Hepatocyte (in vitro differentiated cells): ENCODE measurements at regions not wholly inside any gene's neighbourhood (a gene's known extent, or its start where the extent isn't known, plus 50 kb on each side); places are given as distances from the start of the nearest gene placed in this dataset.

Experiments used
- DNase-seq: peaks from one replicate; pipeline ENCODE4 v3.0.0-alpha.2; 2016; ENCODE audit warnings: low spot score
- H2AFZ ChIP-seq: fragments of 200-600 bp; sonication (generic); 2 replicates; pipeline ENCODE4 v1.6.0; 2016; ENCODE audit warnings: antibody characterized with exemption, mild to moderate bottlenecking
- H3K27ac ChIP-seq: fragments of 200-600 bp; sonication (generic); 2 replicates; pipeline ENCODE4 v1.5.1; 2016; ENCODE audit warnings: mild to moderate bottlenecking
- H3K27me3 ChIP-seq: fragments of 200-600 bp; sonication (generic); 2 replicates; pipeline ENCODE4 v1.6.1; 2016
- H3K36me3 ChIP-seq: fragments of 200-600 bp; sonication (generic); replicated peaks from 2 replicates; pipeline ENCODE4 v1.5.1; 2016; ENCODE audit warnings: low read depth; ENCODE audit not compliant: insufficient read depth
- H3K4me1 ChIP-seq: fragments of 200-600 bp; sonication (generic); 2 replicates; pipeline ENCODE4 v1.5.1; 2016; ENCODE audit warnings: mild to moderate bottlenecking, moderate library complexity; ENCODE audit not compliant: insufficient read depth
- H3K4me2 ChIP-seq: fragments of 200-600 bp; sonication (generic); 2 replicates; pipeline ENCODE4 v1.6.0; 2016
- H3K4me3 ChIP-seq: fragments of 200-600 bp; sonication (generic); 2 replicates; pipeline ENCODE4 v1.5.1; 2016; ENCODE audit warnings: mild to moderate bottlenecking
- H3K79me2 ChIP-seq: fragments of 200-600 bp; sonication (generic); 2 replicates; pipeline ENCODE4 v1.6.0; 2017; ENCODE audit warnings: mild to moderate bottlenecking
- H3K9me2 ChIP-seq: fragments of 200-600 bp; sonication (generic); replicated peaks from 2 replicates; pipeline ENCODE4 v1.6.0; 2017; ENCODE audit warnings: mild to moderate bottlenecking; ENCODE audit not compliant: insufficient read depth
- H3K9me3 ChIP-seq: fragments of 200-600 bp; sonication (generic); 2 replicates; pipeline ENCODE4 v1.5.1; 2016; ENCODE audit warnings: low read depth, mild to moderate bottlenecking
- H4K20me1 ChIP-seq: fragments of 200-600 bp; sonication (generic); 2 replicates; pipeline ENCODE4 v1.6.0; 2016; ENCODE audit warnings: mild to moderate bottlenecking; ENCODE audit not compliant: insufficient read depth, poor library complexity, severe bottlenecking
- CTCF ChIP-seq: fragments of 200-600 bp; sonication (generic); IDR thresholded peaks from 2 replicates; pipeline ENCODE4 v1.5.1; 2016; ENCODE audit warnings: antibody characterized with exemption, mild to moderate bottlenecking; ENCODE audit not compliant: poor library complexity
- EZH2 ChIP-seq: fragments of 200-600 bp; sonication (generic); IDR thresholded peaks from 2 replicates; pipeline ENCODE4 v1.6.1; 2016; ENCODE audit warnings: antibody characterized with exemption, mild to moderate bottlenecking, borderline replicate concordance
- EZH2phosphoT487 ChIP-seq: fragments of 200-600 bp; sonication (generic); IDR thresholded peaks from one replicate; pipeline ENCODE4 v1.6.1; 2018; ENCODE audit warnings: antibody characterized with exemption, mild to moderate bottlenecking, low read depth, moderate library complexity; ENCODE audit not compliant: unreplicated experiment, severe bottlenecking
- WGBS: methylation state at CpG from one replicate; pipeline ENCODE4 v1.1.6; 2016; ENCODE audit warnings: low lambda C conversion rate; ENCODE audit errors: missing lambda C conversion rate; 5-methylcytosine and 5-hydroxymethylcytosine counted together

- H3K27ac ChIP-seq, result peak overlapping the region; percentile 85
Measured at GRCh38 chr14:101073598-101073965, 170.1 kb upstream of the RTL1 start.

GRCh38 chr14:101074196-101075024 is 170.9 kb upstream of the RTL1 start:
- no peak for TF ChIP-seq CTCF
- no peak for TF ChIP-seq EZH2
- no peak for TF ChIP-seq EZH2phosphoT487
- peak overlapping the region; percentile 85 for H3K27ac ChIP-seq

More at GRCh38 chr14:101073598-101073965, 170.1 kb upstream of the RTL1 start:
- H3K27me3 ChIP-seq, result peaks cover 4% of the 10 kb centered on the region
- no peak for TF ChIP-seq CTCF
- TF ChIP-seq EZH2phosphoT487, result no peak
- no peak for TF ChIP-seq EZH2
- H4K20me1 ChIP-seq, result no peaks in the 10 kb centered on the region
- H2AFZ ChIP-seq, result no peak overlapping the region
- peak overlapping the region; percentile 59 for H3K4me2 ChIP-seq
- H3K9me3 ChIP-seq, result no peaks in the 10 kb centered on the region
- H3K4me3 ChIP-seq, result no peak overlapping the region
- 59% methylated on average over 5 of the region's 7 CpGs for WGBS
- H3K9me2 ChIP-seq, result no peaks in the 10 kb centered on the region
- H3K36me3 ChIP-seq, result no peaks in the 10 kb centered on the region
- peaks cover 38% of the 10 kb centered on the region for H3K4me1 ChIP-seq
- no peaks in the 10 kb centered on the region for H3K79me2 ChIP-seq
- no peak for DNase-seq

GRCh38 chr14:101075025-101075800 is 171.7 kb upstream of the RTL1 start:
- WGBS, result 92% methylated on average over 9 of the region's 9 CpGs
- no peak overlapping the region for H2AFZ ChIP-seq
- no peak overlapping the region for H3K4me3 ChIP-seq
- no peaks in the 10 kb centered on the region for H3K9me2 ChIP-seq
- no peaks in the 10 kb centered on the region for H4K20me1 ChIP-seq
- no peaks in the 10 kb centered on the region for H3K79me2 ChIP-seq
- H3K4me2 ChIP-seq, result no peak overlapping the region
- peaks cover 38% of the 10 kb centered on the region for H3K4me1 ChIP-seq
- H3K9me3 ChIP-seq, result no peaks in the 10 kb centered on the region
- no peak for DNase-seq
- H3K27ac ChIP-seq, result no peak overlapping the region
- peaks cover 4% of the 10 kb centered on the region for H3K27me3 ChIP-seq
- no peaks in the 10 kb centered on the region for H3K36me3 ChIP-seq
- TF ChIP-seq EZH2phosphoT487 (no peak), CTCF (no peak), EZH2 (no peak)

More at GRCh38 chr14:101074196-101075024, 170.9 kb upstream of the RTL1 start:
- Histone ChIP-seq H3K4me2 (no peak overlapping the region), H3K9me3 (no peaks in the 10 kb centered on the region), H3K4me1 (peaks cover 38% of the 10 kb centered on the region), H3K79me2 (no peaks in the 10 kb centered on the region), H3K27me3 (peaks cover 4% of the 10 kb centered on the region), H3K9me2 (no peaks in the 10 kb centered on the region), H3K4me3 (no peak overlapping the region), H4K20me1 (no peaks in the 10 kb centered on the region), H2AFZ (no peak overlapping the region), H3K36me3 (no peaks in the 10 kb centered on the region)
- DNase-seq, result no peak
- WGBS, result 94% methylated on average over 13 of the region's 13 CpGs
